NT2/D1 (cell line): ENCODE measurements at regions not wholly inside any gene's neighbourhood (a gene's known extent, or its start where the extent isn't known, plus 50 kb on each side); places are given as distances from the start of the nearest gene placed in this dataset.

Experiments used
- SUZ12 ChIP-seq: IDR thresholded peaks from 2 replicates; pipeline ENCODE4 v1.6.1; 2011; ENCODE audit not compliant: insufficient read length, insufficient read depth; ENCODE audit errors: extremely low read depth
- YY1 ChIP-seq: IDR thresholded peaks from 2 replicates; pipeline ENCODE4 v1.6.1; 2011; ENCODE audit not compliant: insufficient read length, insufficient read depth
- ZNF274 ChIP-seq: IDR thresholded peaks from 2 replicates; pipeline ENCODE4 v1.6.1; 2011; ENCODE audit warnings: mild to moderate bottlenecking, low read depth, low read length

DNA sequence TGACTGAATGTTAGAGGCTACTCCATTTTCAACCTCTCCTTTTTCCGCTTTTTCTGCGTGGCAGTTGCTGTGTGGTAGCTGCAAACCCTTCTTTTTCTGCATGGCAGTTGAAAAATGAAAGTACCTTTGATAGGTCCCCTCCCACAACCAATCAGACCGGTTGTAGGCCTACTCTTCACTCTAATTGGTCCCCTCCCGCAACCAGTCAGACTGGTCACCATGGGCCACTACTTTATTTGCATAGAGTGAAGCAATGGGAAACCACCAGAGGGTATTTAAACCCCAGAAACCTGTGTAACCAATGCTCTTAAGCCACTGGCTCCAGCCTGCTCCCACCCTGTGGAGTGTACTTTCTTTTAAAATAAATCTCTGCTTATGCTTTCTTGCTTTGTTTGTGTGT, 877.8 kb downstream of the FAM133A start:
- TF ChIP-seq YY1: no peak
- no peak for TF ChIP-seq SUZ12
- TF ChIP-seq ZNF274: no peak
